Ascending aorta (tissue), 2 donors: ENCODE measurements at regions not wholly inside any gene's neighbourhood (a gene's known extent, or its start where the extent isn't known, plus 50 kb on each side); places are given as distances from the start of the nearest gene placed in this dataset.

Experiments used
- DNase-seq, 2 donors: peaks; one replicate each; pipeline ENCODE4 v3.0.0-alpha.2; 2019; ENCODE audit warnings: low spot score in 2 of 2
- H3K27ac ChIP-seq, 2 donors: fragments of 200-600 bp; sonication (generic); one replicate each; pipeline ENCODE4 v1.5.1; 2016 to 2017; ENCODE audit warnings: mild to moderate bottlenecking in 1 of 2
- H3K27me3 ChIP-seq: fragments of 200-600 bp; sonication (generic); one replicate; pipeline ENCODE4 v1.5.1; 2017
- H3K36me3 ChIP-seq, 2 donors: fragments of 200-600 bp; sonication (generic); one replicate each; pipeline ENCODE4 v1.5.1; 2016
- H3K4me1 ChIP-seq, 2 donors: fragments of 200-600 bp; sonication (generic); one replicate each; pipeline ENCODE4 v1.5.1; 2016 to 2017; ENCODE audit warnings: mild to moderate bottlenecking in 1 of 2
- H3K4me3 ChIP-seq, 2 donors: fragments of 200-600 bp; sonication (generic); one replicate each; pipeline ENCODE4 v1.5.1; 2016 to 2017; ENCODE audit warnings: mild to moderate bottlenecking in 1 of 2
- H3K9me3 ChIP-seq, 2 donors: fragments of 200-600 bp; sonication (generic); one replicate each; pipeline ENCODE4 v1.5.1; 2016
- intact Hi-C: fragments of 100-400 bp; cut with DNase I; formaldehyde crosslinking; loops from one replicate; pipeline ENCODE4 v1.15.1; 2023
- TF ChIP-seq, protein P1 (sequence below), 3 experiments: fragments of 200-600 bp in 2 of 3; fragments of 450-650 bp in 1 of 3; sonication (generic) in 2 of 3; IDR thresholded peaks; one replicate each; pipeline ENCODE4 v1.5.1; 2016 to 2019; ENCODE audit warnings: antibody characterized with exemption in 3 of 3, mild to moderate bottlenecking in 1 of 3, moderate library complexity in 1 of 3

DNA sequence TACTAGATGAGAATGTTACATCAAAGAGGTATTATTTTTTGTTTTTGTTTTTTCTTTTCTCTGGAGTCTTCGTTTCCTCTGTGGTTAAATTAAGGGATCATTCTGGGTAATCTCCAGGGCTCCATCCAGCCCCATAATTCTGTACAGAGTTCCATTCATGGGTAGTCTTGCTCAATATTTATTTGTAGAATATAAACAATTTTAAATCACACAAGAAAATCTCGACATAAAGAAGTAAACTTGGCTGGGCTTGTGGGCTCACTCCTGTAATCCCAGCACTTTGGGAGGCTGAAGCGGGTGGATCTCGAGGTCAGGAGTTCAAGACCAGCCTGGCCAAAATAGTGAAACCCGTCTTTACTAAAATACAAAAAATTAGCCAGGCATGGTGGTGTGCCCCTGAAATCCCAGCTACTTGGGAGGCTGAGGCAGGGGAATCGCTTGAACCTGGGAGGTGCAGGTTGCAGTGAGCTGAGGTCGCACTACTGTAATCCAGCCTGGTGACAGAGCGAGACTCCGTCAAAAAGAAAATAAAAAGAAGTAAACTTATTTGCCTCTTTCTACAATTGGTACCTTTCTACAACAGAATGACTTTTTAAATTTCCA lies 166.8 kb upstream of the TGFBR2 start:
- Histone ChIP-seq H3K27ac (peak overlapping the region; percentile 83 to 85), H3K4me1 (peaks cover 7 to 69% of the 10 kb centered on the region in 2 donors), H3K36me3 (no peaks in the 10 kb centered on the region), H3K9me3 (no peaks in the 10 kb centered on the region), H3K4me3 (no peak overlapping the region), H3K27me3 (no peaks in the 10 kb centered on the region)
- TF ChIP-seq, protein P1, sequence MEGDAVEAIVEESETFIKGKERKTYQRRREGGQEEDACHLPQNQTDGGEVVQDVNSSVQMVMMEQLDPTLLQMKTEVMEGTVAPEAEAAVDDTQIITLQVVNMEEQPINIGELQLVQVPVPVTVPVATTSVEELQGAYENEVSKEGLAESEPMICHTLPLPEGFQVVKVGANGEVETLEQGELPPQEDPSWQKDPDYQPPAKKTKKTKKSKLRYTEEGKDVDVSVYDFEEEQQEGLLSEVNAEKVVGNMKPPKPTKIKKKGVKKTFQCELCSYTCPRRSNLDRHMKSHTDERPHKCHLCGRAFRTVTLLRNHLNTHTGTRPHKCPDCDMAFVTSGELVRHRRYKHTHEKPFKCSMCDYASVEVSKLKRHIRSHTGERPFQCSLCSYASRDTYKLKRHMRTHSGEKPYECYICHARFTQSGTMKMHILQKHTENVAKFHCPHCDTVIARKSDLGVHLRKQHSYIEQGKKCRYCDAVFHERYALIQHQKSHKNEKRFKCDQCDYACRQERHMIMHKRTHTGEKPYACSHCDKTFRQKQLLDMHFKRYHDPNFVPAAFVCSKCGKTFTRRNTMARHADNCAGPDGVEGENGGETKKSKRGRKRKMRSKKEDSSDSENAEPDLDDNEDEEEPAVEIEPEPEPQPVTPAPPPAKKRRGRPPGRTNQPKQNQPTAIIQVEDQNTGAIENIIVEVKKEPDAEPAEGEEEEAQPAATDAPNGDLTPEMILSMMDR (IDR thresholded peaks at IDR 0.05): no peak
- no peak for DNase-seq
- intact Hi-C loops: loop anchor here (5.0 kb wide), 4 partner anchors 97 to 253 kb away; partner anchors contain the start of gene TGFBR2

DNA sequence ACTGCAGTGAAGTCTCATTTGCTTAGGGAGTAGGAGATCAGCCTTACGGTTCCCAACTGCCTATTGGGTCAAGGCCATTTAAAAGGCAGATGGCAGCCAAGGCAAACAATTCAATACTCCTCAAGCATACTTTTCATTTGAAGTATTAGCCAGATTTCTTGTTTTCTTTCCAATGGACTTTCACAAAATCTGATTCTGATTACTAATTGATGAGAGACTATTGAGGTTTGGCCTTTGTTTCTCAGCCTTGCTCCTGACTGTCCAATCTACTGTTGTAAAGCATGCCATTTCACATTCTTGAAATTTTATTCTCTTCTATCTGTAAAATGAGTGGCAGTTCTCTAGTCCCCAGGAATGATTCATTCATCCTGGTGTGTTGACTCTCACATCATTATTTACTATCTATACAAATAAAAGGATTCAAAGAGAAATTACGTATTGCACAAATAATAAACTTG lies 166.2 kb upstream of the TGFBR2 start:
- Histone ChIP-seq H3K36me3 (no peaks in the 10 kb centered on the region), H3K27ac (peak overlapping the region; percentile 83 to 85), H3K4me1 (peaks cover 7 to 75% of the 10 kb centered on the region in 2 donors), H3K4me3 (no peak overlapping the region), H3K9me3 (no peaks in the 10 kb centered on the region), H3K27me3 (no peaks in the 10 kb centered on the region)
- intact Hi-C loops: loop anchor here (5.0 kb wide), 4 partner anchors 98 to 252 kb away; partner anchors contain the start of gene TGFBR2
- no peak for DNase-seq
- TF ChIP-seq, protein P1 (IDR thresholded peaks at IDR 0.05): no peak

DNA sequence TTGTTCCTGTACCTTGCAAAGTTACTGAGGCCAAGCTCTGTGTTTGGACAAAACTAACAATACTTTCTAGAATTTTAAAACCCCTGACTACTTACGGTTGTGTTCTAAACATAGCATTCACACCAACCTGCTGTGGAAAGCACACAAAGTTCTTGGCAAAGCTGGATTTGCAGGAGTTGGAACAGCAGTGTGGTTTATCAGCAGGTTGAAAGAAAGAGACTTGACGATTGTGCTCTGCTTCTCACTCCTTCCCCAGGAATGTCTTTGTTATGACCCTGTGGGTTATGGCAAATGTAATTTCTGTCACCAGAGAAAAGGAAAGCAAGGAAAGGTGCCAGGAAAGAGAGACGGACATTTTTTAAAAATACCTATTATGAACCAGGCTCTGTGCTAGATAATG lies 165.5 kb upstream of the TGFBR2 start:
- no peaks in the 10 kb centered on the region for H3K9me3 ChIP-seq
- H3K27me3 ChIP-seq: no peaks in the 10 kb centered on the region
- TF ChIP-seq, protein P1 (IDR thresholded peaks at IDR 0.05): no peak
- H3K4me1 ChIP-seq: peaks cover 7 to 71% of the 10 kb centered on the region in 2 donors
- peak; percentile 18 to 79 for DNase-seq
- H3K27ac ChIP-seq: peak overlapping the region; percentile 83 to 85
- no peaks in the 10 kb centered on the region for H3K36me3 ChIP-seq
- intact Hi-C loops: loop anchor here (5.0 kb wide), 4 partner anchors 99 to 251 kb away; partner anchors contain the start of gene TGFBR2
- H3K4me3 ChIP-seq: no peak overlapping the region

DNA sequence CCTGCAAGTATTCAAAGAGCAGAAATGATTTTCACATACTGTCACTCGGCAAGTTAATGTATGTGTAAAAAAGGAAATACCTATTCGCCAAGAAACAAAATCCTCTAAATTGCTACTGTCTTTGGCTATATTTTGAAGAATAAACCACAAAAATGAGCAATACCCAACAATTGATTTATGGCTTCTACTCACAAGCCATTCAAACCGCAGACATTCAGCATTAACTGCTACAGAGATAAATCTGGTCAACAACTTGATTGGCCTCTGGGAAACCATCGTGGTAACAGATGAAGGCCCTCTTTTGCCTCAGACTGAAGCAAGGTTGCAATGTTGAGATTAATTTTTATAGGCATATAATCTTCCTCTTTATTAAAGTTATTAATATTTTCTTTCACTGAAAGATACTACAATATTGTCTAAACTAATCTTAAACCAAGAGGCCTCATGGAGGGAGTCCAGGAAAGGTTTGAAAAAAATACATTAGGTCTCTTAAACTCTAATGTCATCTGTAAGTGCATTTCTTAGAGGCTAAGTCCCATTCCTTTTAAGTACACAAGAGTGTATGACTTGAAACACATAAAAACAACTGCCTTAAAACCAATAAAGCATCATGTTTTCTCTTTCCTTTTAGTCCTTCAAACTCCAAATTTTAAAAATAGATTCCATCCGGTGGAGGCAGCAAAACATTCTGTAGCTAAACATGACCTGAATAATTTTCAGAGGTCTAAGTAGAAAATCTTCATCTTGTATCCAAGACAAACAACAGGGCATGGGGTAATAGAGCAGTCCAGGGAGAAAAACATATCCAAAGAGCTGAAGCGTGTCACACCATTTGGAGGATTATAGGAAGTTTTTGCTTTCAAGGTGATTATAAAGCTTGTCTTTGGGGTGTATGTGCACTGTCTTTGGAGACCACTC lies 162.4 kb upstream of the TGFBR2 start:
- Histone ChIP-seq H3K27me3 (no peaks in the 10 kb centered on the region), H3K4me3 (no peak overlapping the region), H3K4me1 (peaks cover 0 to 46% of the 10 kb centered on the region in 2 donors), H3K9me3 (no peaks in the 10 kb centered on the region), H3K36me3 (no peaks in the 10 kb centered on the region), H3K27ac (peak overlapping the region; percentile 83 to 85)
- DNase-seq: no peak
- TF ChIP-seq, protein P1 (IDR thresholded peaks at IDR 0.05): peak in 1 of 3 experiments; percentile 23
- intact Hi-C loops: loop anchor here (2.0 to 5.0 kb wide), 6 partner anchors 53 to 248 kb away; partner anchors contain the start of gene TGFBR2

DNA sequence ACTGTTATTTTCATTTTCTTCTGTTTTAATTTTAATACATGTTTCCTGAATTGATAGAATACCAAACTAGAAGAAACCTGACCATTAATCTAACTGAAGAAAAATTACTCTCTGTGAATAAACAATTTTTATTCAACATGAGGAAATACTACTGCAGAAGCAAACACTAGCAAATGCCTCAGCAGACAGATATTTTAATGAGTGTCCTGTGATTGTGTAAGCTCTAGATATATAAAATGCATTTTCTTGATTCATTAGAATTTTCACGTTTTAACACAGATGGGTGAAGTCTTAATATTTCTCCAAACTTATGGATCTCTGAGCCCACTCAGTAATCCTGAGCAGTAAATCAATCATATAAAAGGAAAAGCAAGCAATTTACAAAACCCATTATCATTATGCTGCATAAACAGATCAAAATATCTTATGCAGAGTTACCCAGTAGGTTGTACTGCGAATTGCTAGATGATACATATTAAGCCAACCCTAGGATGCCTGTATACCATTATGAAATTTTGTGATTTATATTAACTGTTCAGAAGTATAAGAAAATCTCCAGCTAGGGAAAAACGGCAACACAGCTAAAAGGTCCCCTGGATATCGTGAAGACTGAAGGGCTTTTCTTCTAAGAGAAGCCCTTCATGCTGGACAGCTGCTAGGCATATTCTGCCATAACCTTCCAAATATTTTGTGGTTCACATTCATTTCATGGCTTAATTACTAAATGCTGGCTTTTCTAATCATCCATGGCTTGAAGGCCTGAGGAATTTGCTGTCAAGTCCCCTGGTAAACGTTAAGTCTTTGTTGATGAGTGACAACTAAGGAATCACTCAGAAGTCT lies 157.7 kb upstream of the TGFBR2 start:
- Histone ChIP-seq H3K36me3 (no peaks in the 10 kb centered on the region), H3K4me1 (peaks cover 0 to 16% of the 10 kb centered on the region in 2 donors), H3K9me3 (no peaks in the 10 kb centered on the region), H3K27me3 (no peaks in the 10 kb centered on the region), H3K27ac (no peak overlapping the region), H3K4me3 (no peak overlapping the region)
- intact Hi-C loops: no loop called here
- no peak for DNase-seq
- TF ChIP-seq, protein P1 (IDR thresholded peaks at IDR 0.05): no peak
